ENCODE measurements at regions not wholly inside any gene's neighbourhood (a gene's known extent, or its start where the extent isn't known, plus 50 kb on each side); places are given as distances from the start of the nearest gene placed in this dataset.

- H2AFZ ChIP-seq (ENCODE audit: low read length), result no peak overlapping the region
- H3K27ac ChIP-seq (ENCODE audit: extremely low read length, insufficient read depth, low read length), result no peak overlapping the region
- ChIA-PET POLR2A (no interaction called here), CTCF (ENCODE audit: low intra/inter-chr PET ratio, low total read pairs) (no interaction called here)
- DNase-seq (ENCODE audit: low spot score) (no peak), FAIRE-seq (no peak), ATAC-seq (no peak)
- H3K27me3 ChIP-seq (ENCODE audit: control insufficient read depth in 1 of 2, insufficient read depth in 2 of 2, low read length in 2 of 2), result no peaks in the 10 kb centered on the region
- TF ChIP-seq ARHGAP35 (CRISPR knock-in tag; IDR thresholded peaks at IDR 0.05; ENCODE audit: borderline replicate concordance) (no peak), USF2 (IDR thresholded peaks at IDR 0.05; ENCODE audit: low read depth, low read length) (peak; percentile 53), USF2 (CRISPR knock-in tag; IDR thresholded peaks at IDR 0.05; ENCODE audit: borderline replicate concordance) (no peak), HNRNPUL1 (IDR thresholded peaks at IDR 0.05; ENCODE audit: low read depth, low read length) (no peak), ZNF513 (CRISPR knock-in tag; conservative IDR thresholded peaks at IDR 0.05) (no peak), CREB1 (IDR thresholded peaks at IDR 0.05) (peak; percentile 43; the same call in 1 of the 2 replicates), CREB1 (CRISPR knock-in tag; IDR thresholded peaks at IDR 0.05) (no peak), RAD51 (IDR thresholded peaks at IDR 0.05; ENCODE audit: borderline replicate concordance) (peak; percentile 77), HOXA5 (CRISPR knock-in tag; IDR thresholded peaks at IDR 0.05) (no peak), MLXIP (CRISPR knock-in tag; IDR thresholded peaks at IDR 0.05; ENCODE audit: borderline replicate concordance) (no peak), KLF11 (CRISPR knock-in tag; IDR thresholded peaks at IDR 0.05) (no peak)
- no TSS peak for BruUV-seq (replicated peaks)
- H3K9me3 ChIP-seq (ENCODE audit: low read length), result no peaks in the 10 kb centered on the region
- intact Hi-C loops (cut with micrococcal nuclease; ENCODE audit: unreplicated experiment) (no loop called here), in situ Hi-C loops (cut with HindIII; ENCODE audit: extremely low pct_ligation_motif_present, low pct_unique_long_range_greater_than_20kb) (no loop called here)
- WGBS (ENCODE audit: low lambda C conversion rate), result 7% methylated on average over 10 of the region's 10 CpGs
- no peak overlapping the region for H3K4me3 ChIP-seq (replicated peaks in 1 of 3; ENCODE audit: insufficient read depth in 1 of 3, low read depth in 2 of 3, low read length in 3 of 3)
- no peaks in the 10 kb centered on the region for H4K20me1 ChIP-seq (ENCODE audit: insufficient read depth, low read length)
- no peaks in the 10 kb centered on the region for H3K36me3 ChIP-seq (replicated peaks in 1 of 2; ENCODE audit: control insufficient read depth in 1 of 2, insufficient read depth in 2 of 2, low read length in 2 of 2)
- no peak overlapping the region for H3K9ac ChIP-seq (ENCODE audit: insufficient read depth, low read depth, low read length)
- H3K4me2 ChIP-seq (ENCODE audit: low read depth, low read length), result no peak overlapping the region
- H3K4me1 ChIP-seq (ENCODE audit: insufficient read depth, low read length), result no peaks in the 10 kb centered on the region
- no peaks in the 10 kb centered on the region for H3K79me2 ChIP-seq (ENCODE audit: insufficient read depth, low read length)
Observed at GRCh38 chr14:106166650-106167204, 640.3 kb downstream of the TMEM121 start.

Data from HepG2 (cell line).